K562 (cell line): ENCODE measurements at regions not wholly inside any gene's neighbourhood (a gene's known extent, or its start where the extent isn't known, plus 50 kb on each side); places are given as distances from the start of the nearest gene placed in this dataset.

Source experiments
- ATAC-seq: fragments of 200-7000 bp; cut with Tn5 transposase; 3 replicates; pipeline ENCODE4 v1.9.1; 2020; ENCODE audit warnings: moderate library complexity
- BruUV-seq: library from RNA; stranded (reverse); fragments of 400-500 nt; replicated peaks from 2 replicates; lab custom pipeline; 2021; lab: Mats Ljungman, UMichigan
- CTCF ChIA-PET: fragments of 300-600 bp; formaldehyde crosslinking; extraction: SDS; loops from one replicate; lab custom pipeline; 2021; ENCODE audit warnings: low intra/inter-chr PET ratio; lab: Yijun Ruan, JAX
- POLR2A ChIA-PET: fragments of 300-600, 350-650 bp; sonication (Branson Sonifier 250); formaldehyde crosslinking; extraction: SDS; loops from one replicate; lab custom pipeline; 2021; ENCODE audit warnings: antibody characterized with exemption, inconsistent platforms; lab: Yijun Ruan, JAX
- DNase-seq, 4 experiments: peaks; one replicate each; pipeline versions ENCODE4 v3.0.0 to v3.0.0-alpha.2; 2011 to 2018; ENCODE audit warnings: low spot score in 3 of 4, mixed read lengths in 3 of 4; ENCODE audit errors: extremely low read depth in 1 of 4
- FAIRE-seq: peaks from 2 replicates; lab custom pipeline; 2011; peaks lifted over from hg19 to GRCh38; lab: Jason Lieb, UNC
- H2AFZ ChIP-seq: 2 replicates; pipeline ENCODE4 v1.6.0; 2011; ENCODE audit warnings: low read depth, low read length, control low read depth, inconsistent platforms
- H3K27ac ChIP-seq: fragments of 200-600 bp; 3 replicates; pipeline ENCODE4 v1.8.0; 2011; ENCODE audit warnings: low read depth, mild to moderate bottlenecking, control low read depth, inconsistent platforms, low read length, moderate library complexity, mixed read lengths; ENCODE audit errors: extremely low read depth
- H3K27me3 ChIP-seq, 2 experiments: fragments of 300-600 bp in 1 of 2; 2 replicates in 1 of 2; 3 replicates in 1 of 2; pipeline versions ENCODE4 v1.6.0 to v1.8.0; 2011; ENCODE audit warnings: inconsistent platforms in 2 of 2, low read length in 2 of 2, mild to moderate bottlenecking in 1 of 2, mixed read lengths in 1 of 2, moderate library complexity in 1 of 2; ENCODE audit not compliant: control insufficient read depth in 2 of 2, insufficient read depth in 2 of 2
- H3K36me3 ChIP-seq: fragments of 300-600 bp; 3 replicates; pipeline ENCODE4 v1.8.0; 2011; ENCODE audit warnings: mild to moderate bottlenecking, low read length, inconsistent platforms; ENCODE audit not compliant: control insufficient read depth, insufficient read depth
- H3K4me1 ChIP-seq, 2 experiments: fragments of 200-600 bp in 1 of 2; replicated peaks in 1 of 2; 2 replicates in 1 of 2; 3 replicates in 1 of 2; pipeline versions ENCODE4 v1.5.1 to v1.8.0; 2011; ENCODE audit warnings: inconsistent platforms in 2 of 2, low read length in 2 of 2, mild to moderate bottlenecking in 1 of 2, mixed read lengths in 1 of 2, moderate library complexity in 1 of 2; ENCODE audit not compliant: control insufficient read depth in 2 of 2, insufficient read depth in 2 of 2
- H3K4me2 ChIP-seq: 2 replicates; pipeline ENCODE4 v1.6.1; 2011; ENCODE audit warnings: low read length, control low read depth, inconsistent platforms, mixed read lengths; ENCODE audit not compliant: insufficient read depth
- H3K4me3 ChIP-seq: fragments of 200-600 bp; sonication (generic), shearing (Covaris generic); 2 replicates; pipeline ENCODE4 v1.5.1; 2016; ENCODE audit warnings: control low read depth, inconsistent platforms
- H3K79me2 ChIP-seq: fragments of 200-600 bp; 3 replicates; pipeline ENCODE4 v1.8.0; 2011; ENCODE audit warnings: low read length, inconsistent platforms; ENCODE audit not compliant: control insufficient read depth, insufficient read depth
- H3K9ac ChIP-seq, 2 experiments: 2 replicates each; pipeline versions ENCODE4 v1.6.0 to v1.6.1; 2011; ENCODE audit warnings: low read depth in 2 of 2, low read length in 2 of 2, control low read depth in 1 of 2, inconsistent platforms in 1 of 2, mild to moderate bottlenecking in 1 of 2, mixed read lengths in 1 of 2; ENCODE audit not compliant: insufficient read depth in 1 of 2
- H3K9me1 ChIP-seq: one replicate; pipeline ENCODE4 v1.6.0; 2011; ENCODE audit warnings: inconsistent platforms, mild to moderate bottlenecking, low read length, moderate library complexity; ENCODE audit not compliant: control insufficient read depth, insufficient read depth
- H3K9me3 ChIP-seq: replicated peaks from 2 replicates; pipeline ENCODE4 v1.5.1; 2011; ENCODE audit warnings: low read depth, low read length, inconsistent platforms; ENCODE audit not compliant: control insufficient read depth, insufficient read depth
- H4K20me1 ChIP-seq: replicated peaks from 2 replicates; pipeline ENCODE4 v1.6.1; 2011; ENCODE audit warnings: low read length, inconsistent platforms, mixed read lengths; ENCODE audit not compliant: control insufficient read depth, insufficient read depth
- SETDB1 ChIP-seq: IDR thresholded peaks from one replicate; pipeline ENCODE4 v1.6.1; 2012; ENCODE audit warnings: low read length, control low read depth, inconsistent platforms
- WGBS: fragments of 100-300 bp; shearing (Covaris generic); methylation state at CpG from one replicate; pipeline ENCODE4 v1.1.6; 2016; ENCODE audit warnings: low coverage, mixed read lengths; ENCODE audit not compliant: insufficient coverage; ENCODE audit errors: missing lambda C conversion rate; 5-methylcytosine and 5-hydroxymethylcytosine counted together
- in situ Hi-C: fragments of 300-500 bp; cut with MboI; formaldehyde crosslinking; loops from 4 replicates; pipeline ENCODE4 v1.15.0; 2018; ENCODE audit warnings: inconsistent platforms, mixed read lengths
- intact Hi-C: fragments of 100-400 bp; cut with micrococcal nuclease; formaldehyde crosslinking; loops from 2 replicates; pipeline ENCODE4 v1.14.2; 2022
- TF ChIP-seq, protein P1 (sequence below): sonication (generic); formaldehyde crosslinking; IDR thresholded peaks from 2 replicates; pipeline ENCODE4 v1.8.1; 2023; ENCODE audit warnings: mild to moderate bottlenecking, missing genetic modification reagents

DNA sequence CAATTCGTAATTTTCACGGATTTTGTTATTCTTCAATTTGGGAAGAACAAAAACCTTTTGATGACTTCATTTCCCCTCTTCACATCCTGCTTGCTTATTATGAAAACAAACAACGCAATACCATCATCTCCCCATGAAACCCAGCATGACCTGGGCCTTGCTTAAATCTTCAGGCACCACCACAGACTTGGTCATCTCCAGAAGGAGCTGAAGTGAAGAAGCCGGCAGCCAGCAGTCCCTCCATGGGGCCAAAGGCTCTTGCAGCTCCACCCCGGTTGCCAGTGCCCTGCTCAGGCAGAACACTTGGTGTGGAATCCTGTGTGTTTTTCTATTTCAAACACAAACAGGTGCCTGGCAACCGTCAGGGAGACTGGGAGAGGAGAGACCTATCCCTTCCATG, 982.9 kb upstream of the TMEM132C start:
- no peak overlapping the region for H3K27ac ChIP-seq
- FAIRE-seq (no peak), DNase-seq (no peak), ATAC-seq (no peak)
- no peaks in the 10 kb centered on the region for H3K9me3 ChIP-seq
- H3K4me2 ChIP-seq: no peak overlapping the region
- no peak overlapping the region for H2AFZ ChIP-seq
- BruUV-seq: no TSS peak
- H3K27me3 ChIP-seq: peaks cover 10 to 31% of the 10 kb centered on the region in 2 experiments
- intact Hi-C loops (loop anchor here (5.0 kb wide), 2 partner anchors 122 to 783 kb away; no protein-coding TSS in a partner anchor), in situ Hi-C loops (no loop called here)
- WGBS: 0% methylated on average over 6 of the region's 6 CpGs
- H3K4me3 ChIP-seq: no peak overlapping the region
- TF ChIP-seq, protein P1, sequence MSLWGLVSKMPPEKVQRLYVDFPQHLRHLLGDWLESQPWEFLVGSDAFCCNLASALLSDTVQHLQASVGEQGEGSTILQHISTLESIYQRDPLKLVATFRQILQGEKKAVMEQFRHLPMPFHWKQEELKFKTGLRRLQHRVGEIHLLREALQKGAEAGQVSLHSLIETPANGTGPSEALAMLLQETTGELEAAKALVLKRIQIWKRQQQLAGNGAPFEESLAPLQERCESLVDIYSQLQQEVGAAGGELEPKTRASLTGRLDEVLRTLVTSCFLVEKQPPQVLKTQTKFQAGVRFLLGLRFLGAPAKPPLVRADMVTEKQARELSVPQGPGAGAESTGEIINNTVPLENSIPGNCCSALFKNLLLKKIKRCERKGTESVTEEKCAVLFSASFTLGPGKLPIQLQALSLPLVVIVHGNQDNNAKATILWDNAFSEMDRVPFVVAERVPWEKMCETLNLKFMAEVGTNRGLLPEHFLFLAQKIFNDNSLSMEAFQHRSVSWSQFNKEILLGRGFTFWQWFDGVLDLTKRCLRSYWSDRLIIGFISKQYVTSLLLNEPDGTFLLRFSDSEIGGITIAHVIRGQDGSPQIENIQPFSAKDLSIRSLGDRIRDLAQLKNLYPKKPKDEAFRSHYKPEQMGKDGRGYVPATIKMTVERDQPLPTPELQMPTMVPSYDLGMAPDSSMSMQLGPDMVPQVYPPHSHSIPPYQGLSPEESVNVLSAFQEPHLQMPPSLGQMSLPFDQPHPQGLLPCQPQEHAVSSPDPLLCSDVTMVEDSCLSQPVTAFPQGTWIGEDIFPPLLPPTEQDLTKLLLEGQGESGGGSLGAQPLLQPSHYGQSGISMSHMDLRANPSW (CRISPR knock-in tag): no peak
- no peak for TF ChIP-seq SETDB1
- H3K9ac ChIP-seq: no peak overlapping the region
- no peaks in the 10 kb centered on the region for H4K20me1 ChIP-seq
- peaks cover 0 to 7% of the 10 kb centered on the region in 2 experiments; a peak in 2 of 5 replicates for H3K4me1 ChIP-seq
- CTCF ChIA-PET: no interaction called here
- no peaks in the 10 kb centered on the region for H3K9me1 ChIP-seq
- no peaks in the 10 kb centered on the region for H3K36me3 ChIP-seq
- H3K79me2 ChIP-seq: no peaks in the 10 kb centered on the region
- POLR2A ChIA-PET: no interaction called here
